GM19025 (cell line): ENCODE measurements at regions not wholly inside any gene's neighbourhood (a gene's known extent, or its start where the extent isn't known, plus 50 kb on each side); places are given as distances from the start of the nearest gene placed in this dataset.
"Not testable (repeated sequence)": the region's sequence is repeated elsewhere in the genome, so short reads cannot be mapped to it uniquely, and the experiment has no call there.

Experiments used
- ATAC-seq: cut with Tn5 transposase; IDR thresholded peaks from one replicate; pipeline ENCODE4 v1.9.1; 2021; ENCODE audit warnings: mild to moderate bottlenecking, low read depth, moderate library complexity; ENCODE audit not compliant: unreplicated experiment

- no peak for ATAC-seq
These were observed 226.9 kb upstream of the IRF2BP2 start for GRCh38 chr1:234836776-234837357.

GRCh38 chr1:234836045-234836681, 226.2 kb upstream of the IRF2BP2 start:
- no peak for ATAC-seq

- no peak for ATAC-seq
These were observed 225.3 kb upstream of the IRF2BP2 start for GRCh38 chr1:234835239-234835638.

- ATAC-seq, result no peak
These were observed 223.7 kb upstream of the IRF2BP2 start for GRCh38 chr1:234833646-234834045.

- ATAC-seq, result no peak
These were observed 223.1 kb upstream of the IRF2BP2 start for GRCh38 chr1:234833118-234833517.

GRCh38 chr1:234827656-234828055, 217.7 kb upstream of the IRF2BP2 start:
- ATAC-seq, result no peak

- no peak for ATAC-seq
These were observed 217.2 kb upstream of the IRF2BP2 start for GRCh38 chr1:234827181-234827580.

- no peak for ATAC-seq
These were observed 216.4 kb upstream of the IRF2BP2 start for GRCh38 chr1:234826352-234826751.

GRCh38 chr1:234825498-234826165, 215.7 kb upstream of the IRF2BP2 start:
- no peak for ATAC-seq

GRCh38 chr1:234824836-234825235, 214.9 kb upstream of the IRF2BP2 start:
- ATAC-seq, result not testable (repeated sequence)

GRCh38 chr1:234823191-234824176, 213.5 kb upstream of the IRF2BP2 start:
- no peak for ATAC-seq

GRCh38 chr1:234821840-234822239, 211.9 kb upstream of the IRF2BP2 start:
- no peak for ATAC-seq

- ATAC-seq, result no peak
These were observed 210.6 kb upstream of the IRF2BP2 start for GRCh38 chr1:234820597-234820996.

- not testable (repeated sequence) for ATAC-seq
These were observed 209.9 kb upstream of the IRF2BP2 start for GRCh38 chr1:234819845-234820244.

GRCh38 chr1:234818040-234818387, 208.0 kb upstream of the IRF2BP2 start:
- ATAC-seq, result not testable (repeated sequence)

- ATAC-seq, result not testable (repeated sequence)
These were observed 207.5 kb upstream of the IRF2BP2 start for GRCh38 chr1:234817313-234818039.

GRCh38 chr1:234816864-234817263, 206.9 kb upstream of the IRF2BP2 start:
- not testable (repeated sequence) for ATAC-seq

GRCh38 chr1:234816186-234816851, 206.3 kb upstream of the IRF2BP2 start:
- ATAC-seq, result not testable (repeated sequence)

- not testable (repeated sequence) for ATAC-seq
These were observed 205.4 kb upstream of the IRF2BP2 start for GRCh38 chr1:234815295-234815815.
